ENCODE measurements at regions not wholly inside any gene's neighbourhood (a gene's known extent, or its start where the extent isn't known, plus 50 kb on each side); places are given as distances from the start of the nearest gene placed in this dataset.

DNA sequence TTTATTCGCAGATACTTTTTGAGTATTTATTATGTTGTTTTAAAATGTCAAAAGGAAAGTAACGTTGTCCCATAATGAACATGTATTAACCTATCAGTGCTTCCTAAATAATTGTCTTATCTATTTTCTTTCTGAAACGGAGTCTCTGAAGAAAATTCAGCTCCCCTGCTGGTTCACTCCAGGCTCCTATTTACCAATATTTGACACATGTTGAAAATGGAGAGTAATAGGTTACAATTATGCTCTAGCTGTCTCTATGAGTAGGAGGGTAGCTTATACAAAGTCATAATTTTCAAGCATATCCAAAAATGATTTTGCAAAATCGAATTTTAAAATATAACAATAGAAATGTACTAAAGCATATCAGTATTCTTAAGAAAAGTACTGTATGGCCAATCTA is 844.1 kb downstream of the CDH18 start:
- Histone ChIP-seq H3K79me2 (replicated peaks; ENCODE audit: insufficient read depth) (no peaks in the 10 kb centered on the region), H3K9me2 (ENCODE audit: insufficient read depth) (no peaks in the 10 kb centered on the region), H3K4me2 (no peak overlapping the region), H3K27me3 (ENCODE audit: insufficient read depth) (no peaks in the 10 kb centered on the region), H3F3A (replicated peaks; ENCODE audit: low read depth) (no peaks in the 10 kb centered on the region), H3K27ac (ENCODE audit: low read depth) (no peak overlapping the region), H2AFZ (no peak overlapping the region), H3K4me1 (ENCODE audit: insufficient read depth) (no peaks in the 10 kb centered on the region), H3K4me3 (no peak overlapping the region), H3K36me3 (ENCODE audit: insufficient read depth) (no peaks in the 10 kb centered on the region), H4K20me1 (replicated peaks; ENCODE audit: insufficient read depth) (no peaks in the 10 kb centered on the region)
- no peaks in the 10 kb centered on the region for H3K36me3 Mint-ChIP-seq (ENCODE audit: low read depth)
- H3K27me3 Mint-ChIP-seq (ENCODE audit: insufficient read depth, low read depth, poor library complexity) = no peaks in the 10 kb centered on the region
- H3K4me1 Mint-ChIP-seq = no peaks in the 10 kb centered on the region; the same call in 2 of the 3 replicates
- DNase-seq (ENCODE audit: low spot score) = no peak
- TF ChIP-seq, protein P1, sequence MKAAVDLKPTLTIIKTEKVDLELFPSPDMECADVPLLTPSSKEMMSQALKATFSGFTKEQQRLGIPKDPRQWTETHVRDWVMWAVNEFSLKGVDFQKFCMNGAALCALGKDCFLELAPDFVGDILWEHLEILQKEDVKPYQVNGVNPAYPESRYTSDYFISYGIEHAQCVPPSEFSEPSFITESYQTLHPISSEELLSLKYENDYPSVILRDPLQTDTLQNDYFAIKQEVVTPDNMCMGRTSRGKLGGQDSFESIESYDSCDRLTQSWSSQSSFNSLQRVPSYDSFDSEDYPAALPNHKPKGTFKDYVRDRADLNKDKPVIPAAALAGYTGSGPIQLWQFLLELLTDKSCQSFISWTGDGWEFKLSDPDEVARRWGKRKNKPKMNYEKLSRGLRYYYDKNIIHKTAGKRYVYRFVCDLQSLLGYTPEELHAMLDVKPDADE (IDR thresholded peaks at IDR 0.05) = no peak
- TF ChIP-seq NANOG (IDR thresholded peaks at IDR 0.05; ENCODE audit: borderline replicate concordance) (no peak), POLR2AphosphoS5 (IDR thresholded peaks at IDR 0.05; ENCODE audit: low read depth) (no peak), ZNF331 (CRISPR knock-in tag; IDR thresholded peaks at IDR 0.05; ENCODE audit: low read depth) (no peak), EZH2phosphoT487 (IDR thresholded peaks at IDR 0.05; ENCODE audit: unreplicated experiment) (no peak)
- TF ChIP-seq, protein P2, sequence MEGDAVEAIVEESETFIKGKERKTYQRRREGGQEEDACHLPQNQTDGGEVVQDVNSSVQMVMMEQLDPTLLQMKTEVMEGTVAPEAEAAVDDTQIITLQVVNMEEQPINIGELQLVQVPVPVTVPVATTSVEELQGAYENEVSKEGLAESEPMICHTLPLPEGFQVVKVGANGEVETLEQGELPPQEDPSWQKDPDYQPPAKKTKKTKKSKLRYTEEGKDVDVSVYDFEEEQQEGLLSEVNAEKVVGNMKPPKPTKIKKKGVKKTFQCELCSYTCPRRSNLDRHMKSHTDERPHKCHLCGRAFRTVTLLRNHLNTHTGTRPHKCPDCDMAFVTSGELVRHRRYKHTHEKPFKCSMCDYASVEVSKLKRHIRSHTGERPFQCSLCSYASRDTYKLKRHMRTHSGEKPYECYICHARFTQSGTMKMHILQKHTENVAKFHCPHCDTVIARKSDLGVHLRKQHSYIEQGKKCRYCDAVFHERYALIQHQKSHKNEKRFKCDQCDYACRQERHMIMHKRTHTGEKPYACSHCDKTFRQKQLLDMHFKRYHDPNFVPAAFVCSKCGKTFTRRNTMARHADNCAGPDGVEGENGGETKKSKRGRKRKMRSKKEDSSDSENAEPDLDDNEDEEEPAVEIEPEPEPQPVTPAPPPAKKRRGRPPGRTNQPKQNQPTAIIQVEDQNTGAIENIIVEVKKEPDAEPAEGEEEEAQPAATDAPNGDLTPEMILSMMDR (conservative IDR thresholded peaks at IDR 0.05; ENCODE audit: low read depth in 2 of 2) = no peak
- TF ChIP-seq, protein P3, sequence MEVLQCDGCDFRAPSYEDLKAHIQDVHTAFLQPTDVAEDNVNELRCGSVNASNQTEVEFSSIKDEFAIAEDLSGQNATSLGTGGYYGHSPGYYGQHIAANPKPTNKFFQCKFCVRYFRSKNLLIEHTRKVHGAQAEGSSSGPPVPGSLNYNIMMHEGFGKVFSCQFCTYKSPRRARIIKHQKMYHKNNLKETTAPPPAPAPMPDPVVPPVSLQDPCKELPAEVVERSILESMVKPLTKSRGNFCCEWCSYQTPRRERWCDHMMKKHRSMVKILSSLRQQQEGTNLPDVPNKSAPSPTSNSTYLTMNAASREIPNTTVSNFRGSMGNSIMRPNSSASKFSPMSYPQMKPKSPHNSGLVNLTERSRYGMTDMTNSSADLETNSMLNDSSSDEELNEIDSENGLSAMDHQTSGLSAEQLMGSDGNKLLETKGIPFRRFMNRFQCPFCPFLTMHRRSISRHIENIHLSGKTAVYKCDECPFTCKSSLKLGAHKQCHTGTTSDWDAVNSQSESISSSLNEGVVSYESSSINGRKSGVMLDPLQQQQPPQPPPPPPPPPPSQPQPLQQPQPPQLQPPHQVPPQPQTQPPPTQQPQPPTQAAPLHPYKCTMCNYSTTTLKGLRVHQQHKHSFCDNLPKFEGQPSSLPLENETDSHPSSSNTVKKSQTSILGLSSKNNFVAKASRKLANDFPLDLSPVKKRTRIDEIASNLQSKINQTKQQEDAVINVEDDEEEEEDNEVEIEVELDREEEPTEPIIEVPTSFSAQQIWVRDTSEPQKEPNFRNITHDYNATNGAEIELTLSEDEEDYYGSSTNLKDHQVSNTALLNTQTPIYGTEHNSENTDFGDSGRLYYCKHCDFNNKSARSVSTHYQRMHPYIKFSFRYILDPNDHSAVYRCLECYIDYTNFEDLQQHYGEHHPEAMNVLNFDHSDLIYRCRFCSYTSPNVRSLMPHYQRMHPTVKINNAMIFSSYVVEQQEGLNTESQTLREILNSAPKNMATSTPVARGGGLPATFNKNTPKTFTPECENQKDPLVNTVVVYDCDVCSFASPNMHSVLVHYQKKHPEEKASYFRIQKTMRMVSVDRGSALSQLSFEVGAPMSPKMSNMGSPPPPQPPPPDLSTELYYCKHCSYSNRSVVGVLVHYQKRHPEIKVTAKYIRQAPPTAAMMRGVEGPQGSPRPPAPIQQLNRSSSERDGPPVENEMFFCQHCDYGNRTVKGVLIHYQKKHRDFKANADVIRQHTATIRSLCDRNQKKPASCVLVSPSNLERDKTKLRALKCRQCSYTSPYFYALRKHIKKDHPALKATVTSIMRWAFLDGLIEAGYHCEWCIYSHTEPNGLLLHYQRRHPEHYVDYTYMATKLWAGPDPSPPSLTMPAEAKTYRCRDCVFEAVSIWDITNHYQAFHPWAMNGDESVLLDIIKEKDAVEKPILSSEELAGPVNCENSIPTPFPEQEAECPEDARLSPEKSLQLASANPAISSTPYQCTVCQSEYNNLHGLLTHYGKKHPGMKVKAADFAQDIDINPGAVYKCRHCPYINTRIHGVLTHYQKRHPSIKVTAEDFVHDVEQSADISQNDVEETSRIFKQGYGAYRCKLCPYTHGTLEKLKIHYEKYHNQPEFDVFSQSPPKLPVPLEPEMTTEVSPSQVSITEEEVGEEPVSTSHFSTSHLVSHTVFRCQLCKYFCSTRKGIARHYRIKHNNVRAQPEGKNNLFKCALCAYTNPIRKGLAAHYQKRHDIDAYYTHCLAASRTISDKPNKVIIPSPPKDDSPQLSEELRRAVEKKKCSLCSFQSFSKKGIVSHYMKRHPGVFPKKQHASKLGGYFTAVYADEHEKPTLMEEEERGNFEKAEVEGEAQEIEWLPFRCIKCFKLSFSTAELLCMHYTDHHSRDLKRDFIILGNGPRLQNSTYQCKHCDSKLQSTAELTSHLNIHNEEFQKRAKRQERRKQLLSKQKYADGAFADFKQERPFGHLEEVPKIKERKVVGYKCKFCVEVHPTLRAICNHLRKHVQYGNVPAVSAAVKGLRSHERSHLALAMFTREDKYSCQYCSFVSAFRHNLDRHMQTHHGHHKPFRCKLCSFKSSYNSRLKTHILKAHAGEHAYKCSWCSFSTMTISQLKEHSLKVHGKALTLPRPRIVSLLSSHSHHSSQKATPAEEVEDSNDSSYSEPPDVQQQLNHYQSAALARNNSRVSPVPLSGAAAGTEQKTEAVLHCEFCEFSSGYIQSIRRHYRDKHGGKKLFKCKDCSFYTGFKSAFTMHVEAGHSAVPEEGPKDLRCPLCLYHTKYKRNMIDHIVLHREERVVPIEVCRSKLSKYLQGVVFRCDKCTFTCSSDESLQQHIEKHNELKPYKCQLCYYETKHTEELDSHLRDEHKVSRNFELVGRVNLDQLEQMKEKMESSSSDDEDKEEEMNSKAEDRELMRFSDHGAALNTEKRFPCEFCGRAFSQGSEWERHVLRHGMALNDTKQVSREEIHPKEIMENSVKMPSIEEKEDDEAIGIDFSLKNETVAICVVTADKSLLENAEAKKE (CRISPR knock-in tag; IDR thresholded peaks at IDR 0.05) = no peak
- TF ChIP-seq, protein P4, sequence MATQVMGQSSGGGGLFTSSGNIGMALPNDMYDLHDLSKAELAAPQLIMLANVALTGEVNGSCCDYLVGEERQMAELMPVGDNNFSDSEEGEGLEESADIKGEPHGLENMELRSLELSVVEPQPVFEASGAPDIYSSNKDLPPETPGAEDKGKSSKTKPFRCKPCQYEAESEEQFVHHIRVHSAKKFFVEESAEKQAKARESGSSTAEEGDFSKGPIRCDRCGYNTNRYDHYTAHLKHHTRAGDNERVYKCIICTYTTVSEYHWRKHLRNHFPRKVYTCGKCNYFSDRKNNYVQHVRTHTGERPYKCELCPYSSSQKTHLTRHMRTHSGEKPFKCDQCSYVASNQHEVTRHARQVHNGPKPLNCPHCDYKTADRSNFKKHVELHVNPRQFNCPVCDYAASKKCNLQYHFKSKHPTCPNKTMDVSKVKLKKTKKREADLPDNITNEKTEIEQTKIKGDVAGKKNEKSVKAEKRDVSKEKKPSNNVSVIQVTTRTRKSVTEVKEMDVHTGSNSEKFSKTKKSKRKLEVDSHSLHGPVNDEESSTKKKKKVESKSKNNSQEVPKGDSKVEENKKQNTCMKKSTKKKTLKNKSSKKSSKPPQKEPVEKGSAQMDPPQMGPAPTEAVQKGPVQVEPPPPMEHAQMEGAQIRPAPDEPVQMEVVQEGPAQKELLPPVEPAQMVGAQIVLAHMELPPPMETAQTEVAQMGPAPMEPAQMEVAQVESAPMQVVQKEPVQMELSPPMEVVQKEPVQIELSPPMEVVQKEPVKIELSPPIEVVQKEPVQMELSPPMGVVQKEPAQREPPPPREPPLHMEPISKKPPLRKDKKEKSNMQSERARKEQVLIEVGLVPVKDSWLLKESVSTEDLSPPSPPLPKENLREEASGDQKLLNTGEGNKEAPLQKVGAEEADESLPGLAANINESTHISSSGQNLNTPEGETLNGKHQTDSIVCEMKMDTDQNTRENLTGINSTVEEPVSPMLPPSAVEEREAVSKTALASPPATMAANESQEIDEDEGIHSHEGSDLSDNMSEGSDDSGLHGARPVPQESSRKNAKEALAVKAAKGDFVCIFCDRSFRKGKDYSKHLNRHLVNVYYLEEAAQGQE (IDR thresholded peaks at IDR 0.05; ENCODE audit: unreplicated experiment) = no peak
- peaks cover 1% of the 10 kb centered on the region; the same call in 2 of the 3 replicates for H3K9me3 Mint-ChIP-seq
- no peak for ATAC-seq
- no peak overlapping the region for H3K4me3 Mint-ChIP-seq
- H3K27ac Mint-ChIP-seq = no peak overlapping the region
